SW 1271 (cell line): ENCODE measurements at regions not wholly inside any gene's neighbourhood (a gene's known extent, or its start where the extent isn't known, plus 50 kb on each side); places are given as distances from the start of the nearest gene placed in this dataset.

Source experiments
- DNase-seq, 2 experiments: peaks; one replicate each; lab custom pipeline; 2025; lab: John Stamatoyannopoulos, UW

DNA sequence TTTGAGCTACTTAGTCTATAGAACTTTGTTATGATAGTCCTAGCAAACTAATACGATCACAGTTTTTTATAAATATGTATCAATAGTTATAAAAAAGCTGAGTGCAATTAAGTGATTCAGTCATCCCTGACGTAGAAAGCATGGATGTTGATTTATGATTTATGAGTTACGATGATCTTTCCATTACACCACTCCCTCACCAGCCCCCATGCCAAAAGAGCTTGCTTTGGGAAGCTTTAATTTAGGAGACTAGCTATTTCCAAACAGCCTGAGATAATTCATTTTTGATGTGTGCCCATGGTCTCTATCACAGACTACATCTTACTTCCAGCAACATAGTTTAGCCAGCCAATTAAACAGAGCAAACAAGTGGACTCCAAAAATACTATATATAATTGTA lies 256.8 kb downstream of the GABRG2 start:
- DNase-seq, result no peak

DNA sequence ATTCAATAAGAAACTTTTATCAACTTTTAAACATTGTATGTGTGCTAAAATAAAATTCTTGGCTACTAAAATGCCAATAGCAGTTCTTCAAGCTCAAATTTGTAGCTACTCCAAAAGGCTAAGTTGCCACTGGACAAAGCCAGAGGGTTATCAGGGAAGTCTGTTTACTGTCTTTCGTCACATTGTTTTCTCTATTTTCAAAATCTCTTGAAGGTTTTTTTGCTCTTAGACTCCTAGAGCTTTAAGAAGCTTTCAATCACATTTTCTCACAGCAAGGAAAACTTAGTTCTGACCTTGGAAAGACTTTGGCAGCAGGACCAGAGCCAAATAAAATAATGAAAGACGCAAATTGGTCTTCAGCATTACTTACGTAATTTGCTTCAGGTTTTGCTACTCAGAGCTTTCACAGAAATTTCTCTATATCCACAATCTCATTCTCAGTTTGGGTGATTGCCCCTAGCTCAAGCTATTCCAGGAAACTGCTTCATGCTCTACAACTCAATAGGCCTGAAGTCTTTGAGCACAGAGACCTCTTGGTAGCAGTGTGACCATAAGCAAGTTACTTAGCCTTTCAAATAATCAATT lies 257.7 kb downstream of the GABRG2 start:
- no peak for DNase-seq

DNA sequence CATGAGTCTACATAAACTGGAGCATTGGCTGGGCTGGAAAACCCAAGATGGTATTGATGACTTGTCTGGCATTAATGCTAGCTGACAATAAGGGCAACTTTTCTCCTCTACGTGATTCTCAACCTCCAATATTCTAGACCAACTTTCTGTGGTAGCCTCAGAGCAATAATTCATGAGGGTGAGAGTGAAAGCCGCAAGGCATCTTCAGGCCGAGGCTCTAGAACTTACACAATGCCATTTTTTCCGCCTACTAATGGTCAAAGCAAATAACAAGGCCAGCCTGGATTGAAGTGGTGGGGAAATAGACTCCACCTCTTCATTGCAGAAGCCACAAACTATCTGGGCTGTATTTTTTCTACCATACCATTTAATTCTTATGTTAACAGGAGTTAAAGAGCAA lies 267.4 kb downstream of the GABRG2 start:
- DNase-seq, result no peak

DNA sequence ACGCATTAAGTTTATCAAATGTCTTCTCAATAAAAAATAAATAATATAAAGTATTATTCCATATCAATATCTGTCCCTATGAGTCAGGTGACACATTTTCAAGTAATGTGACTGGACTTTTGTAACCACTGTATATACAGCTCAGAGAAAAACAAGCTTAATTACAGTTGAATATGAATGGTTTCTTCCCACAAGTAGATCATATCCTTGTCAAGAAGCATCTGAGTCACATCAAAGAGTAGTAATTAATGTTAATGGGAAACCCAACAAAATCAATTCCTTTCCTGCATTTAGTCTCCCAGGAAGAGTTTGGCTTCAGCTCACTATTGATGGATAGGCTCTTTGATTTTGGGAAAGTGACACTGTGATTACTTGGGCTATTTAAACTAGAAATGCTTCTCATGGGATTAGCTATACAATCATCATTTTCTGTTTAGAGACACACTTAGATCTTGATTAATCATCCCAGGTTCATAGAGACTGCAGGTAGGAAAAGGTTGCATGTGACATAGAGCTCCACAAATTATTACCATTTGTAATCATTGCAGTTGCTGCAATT lies 292.9 kb downstream of the GABRG2 start:
- DNase-seq, result no peak

DNA sequence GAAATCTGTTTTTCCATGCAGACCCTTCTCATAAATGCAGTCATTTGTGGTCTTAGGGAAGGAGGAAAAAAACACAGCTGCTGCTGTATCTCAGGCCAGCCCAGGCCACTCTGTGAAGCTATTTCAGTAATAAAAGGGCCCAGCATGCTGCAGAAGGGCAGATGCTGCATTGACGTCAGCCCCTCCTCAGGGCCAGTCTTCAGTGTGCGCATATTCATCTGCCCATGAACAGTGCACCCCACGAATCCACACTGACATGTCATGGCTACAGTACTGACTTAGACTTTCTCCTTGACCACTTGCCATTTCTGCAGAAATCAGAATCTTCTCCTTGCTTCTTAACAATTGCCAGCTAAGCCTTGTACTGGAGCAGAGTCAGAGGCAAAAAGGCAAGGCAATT lies 304.7 kb downstream of the GABRG2 start:
- DNase-seq, result no peak

DNA sequence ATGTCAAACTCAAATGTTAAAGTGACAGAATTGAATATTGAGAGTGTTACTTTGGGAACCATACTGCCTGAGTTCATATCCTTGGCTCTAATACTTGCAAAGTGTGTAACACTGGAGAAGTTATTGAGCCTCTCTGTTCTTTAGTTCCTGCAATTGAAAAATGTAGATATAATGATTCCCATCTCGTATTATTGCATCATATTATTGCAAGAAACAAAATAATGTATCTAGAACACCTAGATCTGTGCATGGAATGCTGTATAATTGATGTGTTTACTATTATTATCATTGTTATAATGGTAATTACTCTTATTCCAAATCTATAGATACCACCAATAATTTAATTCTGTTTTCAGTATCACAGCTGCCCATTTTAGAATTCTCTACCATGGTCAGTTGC lies 310.3 kb downstream of the GABRG2 start:
- DNase-seq, result no peak

DNA sequence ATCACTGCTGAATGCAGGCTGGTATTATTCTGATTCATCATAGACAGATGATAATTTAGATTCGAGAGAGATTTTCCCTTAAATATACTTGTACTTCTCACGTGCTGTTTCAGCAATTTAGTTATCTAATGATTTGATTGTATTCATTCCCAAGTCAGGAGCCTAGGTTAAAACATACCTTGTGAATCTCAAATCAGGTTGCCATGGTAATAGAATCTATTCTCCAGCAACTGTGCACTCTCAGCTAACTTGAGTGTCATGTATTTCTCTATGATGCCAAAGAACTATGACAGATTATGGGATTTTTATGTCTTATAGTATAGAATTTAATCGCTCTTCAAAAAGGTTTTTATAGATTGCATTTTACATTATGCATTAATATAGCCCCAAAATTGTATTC lies 315.3 kb downstream of the GABRG2 start:
- DNase-seq, result no peak

DNA sequence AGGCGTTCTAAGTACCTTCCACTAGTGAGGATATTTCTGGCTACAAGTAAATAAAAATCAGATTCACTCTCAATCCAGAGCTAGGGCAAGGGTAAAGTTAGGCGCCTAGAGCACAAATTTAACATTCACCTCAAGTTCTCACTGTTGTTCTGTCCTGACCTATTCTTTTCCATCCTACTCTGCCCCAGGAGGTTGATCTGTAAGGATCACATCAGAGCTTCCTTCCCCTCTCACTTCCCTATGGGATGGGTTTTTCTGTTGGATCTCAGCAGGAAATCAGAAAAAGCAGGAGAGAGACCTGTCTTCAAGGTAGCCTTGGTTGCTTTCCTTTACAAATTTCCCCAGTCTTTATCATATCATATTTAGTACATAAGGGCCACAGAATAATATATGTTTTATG lies 316.7 kb downstream of the GABRG2 start:
- DNase-seq, result no peak

DNA sequence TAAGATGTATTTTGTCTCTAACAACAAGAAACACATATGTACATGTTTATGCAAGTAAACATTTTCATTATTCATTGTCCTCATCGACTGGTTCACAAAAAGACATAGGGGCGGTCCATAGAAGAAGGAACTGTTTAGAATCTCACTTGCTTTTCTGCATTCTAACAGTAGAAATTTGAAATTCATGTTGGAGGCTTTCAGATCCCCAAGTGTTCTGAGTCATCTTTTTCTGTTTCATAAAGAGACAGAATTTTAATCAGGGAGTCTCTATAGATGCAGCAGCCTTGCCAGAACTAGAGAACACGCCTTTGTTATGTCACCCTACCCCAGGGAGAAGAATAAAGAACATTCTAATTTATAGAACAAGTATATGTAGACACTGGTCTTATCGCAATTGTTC lies 324.3 kb downstream of the GABRG2 start:
- DNase-seq, result no peak

DNA sequence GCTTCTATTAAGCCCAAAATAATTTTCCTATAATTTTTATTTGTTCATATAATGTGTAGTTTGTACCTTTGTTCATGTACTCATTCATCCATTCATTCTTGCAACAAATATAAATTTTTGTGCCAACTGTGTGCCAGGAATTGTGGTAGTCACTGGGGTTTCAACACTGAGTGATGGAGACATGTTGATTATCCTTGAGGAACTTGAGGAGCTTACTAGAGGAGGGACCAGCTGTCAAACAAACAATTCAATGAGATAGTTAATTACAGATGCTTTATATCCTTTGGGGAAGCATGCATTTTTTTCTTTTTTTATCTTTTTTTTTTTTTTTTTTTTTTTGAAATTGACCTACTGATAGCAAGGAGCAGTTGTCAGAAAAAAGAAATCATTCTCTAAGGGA lies 324.8 kb downstream of the GABRG2 start:
- no peak for DNase-seq

DNA sequence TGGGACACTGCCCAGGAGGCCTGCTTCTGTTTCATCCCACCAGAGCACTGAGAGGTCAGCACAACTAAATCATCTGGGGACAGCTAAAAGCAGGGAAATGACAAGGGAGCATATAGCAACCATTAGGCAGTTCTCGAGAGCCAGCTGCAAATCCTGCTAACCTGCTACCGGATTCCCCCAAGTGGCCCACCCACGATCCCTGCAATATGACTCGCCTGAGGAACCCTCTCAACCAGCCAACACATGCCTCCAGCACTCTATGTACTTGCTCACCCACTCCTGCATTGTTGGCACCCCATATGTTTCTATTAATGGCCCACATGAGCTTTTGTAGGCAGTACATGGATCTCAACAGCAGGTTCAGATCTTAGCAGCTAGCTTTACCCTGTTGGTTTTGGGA lies 326.0 kb downstream of the GABRG2 start:
- no peak for DNase-seq

DNA sequence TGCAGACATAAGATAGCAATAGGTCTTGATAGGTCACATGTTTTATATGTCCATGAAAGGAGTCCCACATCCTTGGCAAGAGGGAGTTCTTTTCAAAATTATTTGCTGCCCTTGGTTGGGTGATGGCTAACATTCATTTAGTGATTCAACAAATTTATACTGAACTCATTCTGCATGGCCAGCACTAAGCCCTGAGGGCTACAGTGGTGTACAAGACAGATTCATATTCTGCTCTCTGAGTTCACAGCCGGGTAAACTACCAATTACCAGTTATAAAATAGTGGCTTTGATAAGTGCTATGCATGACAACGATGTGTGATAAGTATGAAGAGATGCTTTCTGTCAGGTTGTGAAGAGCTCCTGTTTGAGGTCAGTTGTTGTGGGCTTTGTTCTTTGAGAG lies 340.0 kb downstream of the GABRG2 start:
- no peak for DNase-seq

DNA sequence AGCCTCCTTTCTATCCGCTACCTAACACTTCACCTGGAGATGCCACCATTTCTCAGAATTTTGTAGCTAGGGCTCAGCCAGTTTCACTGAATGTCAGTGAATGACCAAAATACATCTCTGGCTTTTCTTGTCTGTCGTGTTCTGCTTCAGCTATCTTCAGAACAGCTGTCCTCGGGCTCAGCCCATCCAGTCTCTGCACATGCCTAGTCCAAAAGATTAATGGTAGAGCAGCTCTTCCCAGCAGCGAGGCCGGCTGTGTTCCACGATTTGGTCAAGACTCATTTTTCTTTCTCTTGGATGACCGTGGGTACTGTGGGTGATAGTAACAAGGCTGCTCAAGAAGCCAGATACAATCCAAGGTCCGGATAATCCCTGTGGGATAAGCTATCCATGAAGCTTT lies 342.8 kb downstream of the GABRG2 start:
- no peak for DNase-seq

DNA sequence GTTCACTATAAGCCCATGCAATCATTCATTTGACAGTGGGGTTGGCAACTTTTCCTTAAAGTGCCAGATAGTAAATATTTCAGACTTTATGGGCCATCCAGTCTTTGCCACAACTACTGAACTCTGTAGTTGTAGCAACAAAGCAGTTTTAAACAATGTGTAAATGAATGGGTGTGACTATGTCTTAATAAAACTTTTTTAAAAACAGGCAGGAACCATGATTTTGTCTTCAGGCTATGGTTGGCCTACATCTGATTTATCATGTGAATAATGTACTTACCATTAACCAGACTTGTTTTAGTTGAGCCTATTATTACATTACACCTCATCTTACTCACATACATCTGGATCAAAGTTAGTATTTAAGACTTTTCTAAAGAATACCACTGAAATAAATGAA lies 361.6 kb downstream of the GABRG2 start:
- DNase-seq, result no peak

DNA sequence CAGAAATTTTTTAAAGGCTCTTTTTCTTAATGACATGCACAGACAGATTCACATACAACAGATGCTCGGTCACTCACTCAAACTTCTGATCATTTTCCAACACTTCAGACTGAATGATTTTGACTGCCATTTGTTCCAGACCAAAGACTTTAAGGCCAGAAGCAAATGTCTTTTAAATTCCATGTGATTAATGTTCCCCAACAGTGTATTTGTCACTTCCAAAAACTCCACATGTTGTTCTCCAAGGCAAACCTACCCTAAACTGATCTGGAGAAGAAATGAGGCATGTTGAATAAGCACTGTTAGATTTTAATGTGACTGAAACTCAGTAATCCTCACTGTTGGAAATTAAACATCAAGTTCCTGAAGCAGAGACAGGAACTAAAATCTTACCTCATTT lies 366.7 kb downstream of the GABRG2 start:
- no peak for DNase-seq

DNA sequence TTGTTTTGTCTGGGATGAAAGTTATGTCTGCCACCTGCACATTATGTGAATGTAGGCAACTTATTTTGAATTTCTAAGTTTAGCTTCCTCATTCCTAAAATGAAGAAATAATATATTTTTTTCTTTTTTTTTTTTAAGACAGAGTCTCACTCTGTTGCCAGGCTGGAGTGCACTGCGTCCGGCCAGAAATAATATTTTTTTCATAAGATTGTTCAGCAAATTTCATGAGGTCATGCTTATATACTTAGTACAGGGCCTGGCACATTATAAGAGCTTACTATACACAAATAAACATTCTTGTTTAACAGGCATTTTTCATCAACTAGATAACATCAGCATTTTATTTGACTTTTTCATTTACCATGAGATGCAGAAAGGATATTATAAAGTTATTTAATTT lies 368.5 kb downstream of the GABRG2 start:
- DNase-seq, result no peak

DNA sequence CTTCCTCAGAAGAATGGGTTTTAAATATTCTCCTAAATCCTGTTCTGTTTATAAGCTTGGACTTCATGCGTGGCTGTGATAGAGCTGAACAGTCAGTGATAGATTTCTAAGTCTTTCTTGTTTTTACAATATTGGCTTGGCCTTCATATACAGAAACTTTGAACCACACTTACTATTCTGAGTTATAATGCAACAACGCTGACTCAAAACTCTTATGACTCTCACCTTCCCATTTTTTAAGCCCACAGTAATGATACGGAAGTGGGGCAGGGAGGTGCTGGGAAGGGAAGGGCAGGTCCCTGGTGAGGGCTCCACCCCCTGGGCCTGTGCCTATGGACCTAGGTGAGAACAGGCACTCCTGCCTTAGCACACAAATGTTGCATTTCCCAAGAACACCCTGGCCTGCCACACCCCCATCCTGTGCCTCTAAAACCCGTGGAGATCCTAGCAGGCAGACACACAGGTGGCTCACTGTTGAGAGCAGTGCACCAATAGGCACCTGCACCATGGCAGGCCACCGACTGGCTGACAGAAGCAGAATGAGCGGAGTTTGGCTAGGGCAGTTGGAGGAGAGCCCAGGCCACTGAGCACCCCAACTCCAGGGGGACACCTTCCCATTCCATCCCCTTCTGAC lies 376.7 kb downstream of the GABRG2 start:
- no peak for DNase-seq

DNA sequence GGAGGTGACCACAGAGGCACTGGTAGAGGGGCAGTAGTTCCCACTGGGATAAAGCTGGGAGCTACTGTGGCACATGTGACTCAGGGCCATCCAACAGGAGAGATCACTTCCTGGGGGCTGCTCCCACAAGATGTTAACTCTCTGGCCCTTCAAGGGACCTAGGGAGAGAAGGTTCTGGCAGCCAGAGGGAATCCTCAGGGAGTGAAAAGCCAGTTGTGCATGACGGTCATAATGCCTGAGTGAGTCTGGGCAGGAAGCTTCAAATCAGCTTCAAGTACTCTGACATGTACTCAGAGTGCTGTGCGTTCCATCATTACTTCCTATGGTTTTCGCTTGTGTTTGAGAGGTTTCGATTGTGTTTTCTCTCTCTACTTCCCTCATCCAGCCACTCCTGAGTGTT lies 388.5 kb downstream of the GABRG2 start:
- no peak for DNase-seq

DNA sequence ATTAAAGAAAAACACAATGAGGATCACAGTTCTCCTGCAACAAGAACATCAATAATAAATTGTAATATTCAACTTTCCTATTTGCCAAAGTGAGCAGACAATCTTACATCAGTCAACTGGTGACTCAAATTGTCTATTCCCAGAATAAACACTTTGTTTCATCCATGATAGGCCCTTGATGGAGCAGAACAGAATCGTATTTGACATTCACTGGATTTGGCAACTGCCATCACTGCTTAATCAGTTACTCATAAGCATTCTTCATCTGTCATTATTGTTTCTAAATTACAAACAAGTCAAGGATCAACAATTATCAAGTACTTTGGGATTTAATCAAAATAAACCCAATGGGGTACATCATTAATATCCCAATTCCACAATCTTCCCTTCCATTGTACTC lies 398.4 kb downstream of the GABRG2 start:
- DNase-seq, result no peak

DNA sequence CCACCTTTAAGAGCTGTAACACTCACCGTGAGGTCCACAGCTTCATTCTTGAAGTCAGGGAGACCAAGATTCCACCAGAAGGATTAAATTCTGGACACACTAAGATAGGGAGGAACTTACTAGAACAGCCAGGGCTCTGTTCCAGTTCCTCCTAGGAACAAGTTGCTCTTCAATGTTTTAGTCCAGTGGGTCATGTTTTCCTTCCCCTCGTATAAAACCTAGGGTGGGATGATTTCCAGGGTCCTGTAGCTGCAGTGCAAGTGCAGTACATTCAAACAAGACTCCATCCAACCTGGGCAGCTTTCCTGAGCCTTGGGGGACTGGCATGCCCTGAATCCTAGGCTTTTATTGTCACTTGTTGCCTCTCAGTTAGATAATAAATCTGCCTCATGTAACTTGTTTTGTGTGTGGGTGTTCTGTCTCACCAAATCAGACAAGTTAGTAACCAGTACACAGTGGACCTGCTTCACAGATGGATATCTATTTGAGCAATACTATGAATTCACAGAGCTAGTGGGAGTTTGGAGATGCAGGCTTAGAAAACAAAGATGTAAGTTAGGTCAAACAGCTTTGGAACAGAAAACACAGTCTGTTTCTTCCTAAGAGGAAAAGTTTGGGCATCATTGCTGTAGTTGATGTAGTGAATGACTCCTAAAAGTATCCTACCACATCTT lies 405.6 kb downstream of the GABRG2 start:
- DNase-seq, result no peak

DNA sequence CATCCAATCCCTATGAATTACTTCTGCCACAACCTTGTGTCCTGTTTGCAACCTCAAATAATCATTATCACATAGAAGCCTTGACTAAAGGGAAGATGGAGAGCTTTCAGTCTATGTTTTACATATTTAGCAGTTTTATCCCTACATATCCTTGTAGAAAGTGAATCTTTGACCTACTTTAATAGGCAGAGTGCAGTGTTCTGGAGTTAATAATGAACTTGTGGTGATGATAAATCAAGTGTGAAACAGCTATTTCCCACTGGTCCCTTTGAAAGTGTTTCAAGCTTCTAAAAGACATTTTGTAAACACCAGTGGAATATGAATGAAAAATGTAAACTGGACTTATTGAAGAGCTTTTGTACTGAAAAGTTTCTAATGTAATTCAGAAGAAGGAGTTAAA lies 406.7 kb downstream of the GABRG2 start:
- no peak for DNase-seq

DNA sequence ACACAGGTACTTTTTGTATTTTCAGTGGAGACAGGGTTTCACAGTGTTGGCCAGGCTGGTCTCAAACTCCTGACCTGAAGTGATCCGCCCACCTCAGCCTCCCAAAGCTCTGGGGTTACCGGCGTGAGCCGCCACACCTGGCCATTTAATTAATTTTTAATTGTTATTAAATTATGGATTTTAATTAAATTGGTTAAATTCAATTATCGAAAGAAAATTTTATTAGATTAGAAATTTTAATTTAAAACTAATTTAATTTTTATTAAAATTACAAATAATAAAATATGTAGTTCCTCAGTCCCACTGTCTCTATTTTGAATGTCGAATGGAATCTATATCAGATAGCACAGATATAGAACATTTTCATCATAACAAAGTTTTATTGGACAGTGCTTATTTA lies 416.5 kb downstream of the GABRG2 start:
- DNase-seq, result no peak

DNA sequence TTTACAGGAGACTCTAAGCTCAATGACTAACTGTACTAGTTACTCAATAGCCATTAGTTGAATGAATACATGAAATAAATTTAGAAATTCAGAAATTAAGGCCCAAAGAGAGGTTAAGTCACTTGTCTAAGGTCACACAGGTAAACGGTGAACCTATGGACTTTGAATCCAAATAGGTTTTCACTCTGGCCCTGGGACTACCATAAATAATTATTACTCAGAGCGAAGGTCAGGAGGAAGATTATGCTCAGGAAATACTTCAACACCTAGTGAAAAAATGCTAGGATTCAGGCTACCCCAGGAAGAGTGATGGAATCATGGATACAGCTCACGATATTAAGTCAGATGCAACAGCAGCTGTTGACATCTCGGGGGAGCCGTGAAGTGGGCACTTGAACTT lies 417.4 kb downstream of the GABRG2 start:
- DNase-seq, result no peak
